ENCODE measurements at regions not wholly inside any gene's neighbourhood (a gene's known extent, or its start where the extent isn't known, plus 50 kb on each side); places are given as distances from the start of the nearest gene placed in this dataset.

DNA sequence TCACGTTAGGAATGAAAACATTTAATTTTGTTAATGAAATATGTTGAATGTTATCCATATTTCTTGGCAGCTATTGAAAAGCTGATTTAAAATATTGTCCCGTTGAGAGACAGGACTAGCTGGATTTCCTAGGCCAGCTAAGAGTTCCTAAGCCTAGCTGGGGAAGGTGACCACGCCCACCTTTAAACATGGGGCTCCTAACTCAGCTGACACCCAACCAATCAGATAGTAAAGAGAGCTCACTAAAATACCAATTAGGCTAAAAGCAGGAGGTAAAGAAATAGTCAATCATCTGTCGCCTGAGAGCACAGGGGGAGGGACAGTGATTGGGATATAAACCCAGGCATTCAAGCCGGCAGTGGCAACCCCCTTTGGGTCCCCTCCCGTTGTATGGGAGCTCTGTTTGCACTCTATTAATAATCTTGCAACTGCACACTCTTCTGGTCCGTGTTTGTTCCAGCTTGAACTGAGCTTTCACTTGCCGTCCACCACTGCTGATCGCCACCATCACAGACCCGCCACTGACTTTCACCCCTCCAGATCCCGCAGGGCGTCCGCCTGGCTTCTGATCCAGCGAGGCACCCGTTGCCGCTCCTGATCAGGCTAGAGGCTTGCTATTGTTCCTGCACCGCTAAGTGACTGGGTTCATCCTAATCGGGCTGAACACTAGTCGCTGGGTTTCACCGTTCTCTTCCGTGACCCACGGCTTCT lies 308.9 kb downstream of the GLUD2 start:
- TF ChIP-seq, protein P1, sequence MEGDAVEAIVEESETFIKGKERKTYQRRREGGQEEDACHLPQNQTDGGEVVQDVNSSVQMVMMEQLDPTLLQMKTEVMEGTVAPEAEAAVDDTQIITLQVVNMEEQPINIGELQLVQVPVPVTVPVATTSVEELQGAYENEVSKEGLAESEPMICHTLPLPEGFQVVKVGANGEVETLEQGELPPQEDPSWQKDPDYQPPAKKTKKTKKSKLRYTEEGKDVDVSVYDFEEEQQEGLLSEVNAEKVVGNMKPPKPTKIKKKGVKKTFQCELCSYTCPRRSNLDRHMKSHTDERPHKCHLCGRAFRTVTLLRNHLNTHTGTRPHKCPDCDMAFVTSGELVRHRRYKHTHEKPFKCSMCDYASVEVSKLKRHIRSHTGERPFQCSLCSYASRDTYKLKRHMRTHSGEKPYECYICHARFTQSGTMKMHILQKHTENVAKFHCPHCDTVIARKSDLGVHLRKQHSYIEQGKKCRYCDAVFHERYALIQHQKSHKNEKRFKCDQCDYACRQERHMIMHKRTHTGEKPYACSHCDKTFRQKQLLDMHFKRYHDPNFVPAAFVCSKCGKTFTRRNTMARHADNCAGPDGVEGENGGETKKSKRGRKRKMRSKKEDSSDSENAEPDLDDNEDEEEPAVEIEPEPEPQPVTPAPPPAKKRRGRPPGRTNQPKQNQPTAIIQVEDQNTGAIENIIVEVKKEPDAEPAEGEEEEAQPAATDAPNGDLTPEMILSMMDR (IDR thresholded peaks at IDR 0.05; ENCODE audit: low read depth, low read length): no peak
- TF ChIP-seq EZH2phosphoT487 (IDR thresholded peaks at IDR 0.05; ENCODE audit: low read depth): no peak
